ENCODE measurements at regions not wholly inside any gene's neighbourhood (a gene's known extent, or its start where the extent isn't known, plus 50 kb on each side); places are given as distances from the start of the nearest gene placed in this dataset.
"Not testable (repeated sequence)": the region's sequence is repeated elsewhere in the genome, so short reads cannot be mapped to it uniquely, and the experiment has no call there.

GRCh38 chr2:15810477-15811150 lies 129.7 kb upstream of the MYCN start:
- DNase-seq, result no peak

DNA sequence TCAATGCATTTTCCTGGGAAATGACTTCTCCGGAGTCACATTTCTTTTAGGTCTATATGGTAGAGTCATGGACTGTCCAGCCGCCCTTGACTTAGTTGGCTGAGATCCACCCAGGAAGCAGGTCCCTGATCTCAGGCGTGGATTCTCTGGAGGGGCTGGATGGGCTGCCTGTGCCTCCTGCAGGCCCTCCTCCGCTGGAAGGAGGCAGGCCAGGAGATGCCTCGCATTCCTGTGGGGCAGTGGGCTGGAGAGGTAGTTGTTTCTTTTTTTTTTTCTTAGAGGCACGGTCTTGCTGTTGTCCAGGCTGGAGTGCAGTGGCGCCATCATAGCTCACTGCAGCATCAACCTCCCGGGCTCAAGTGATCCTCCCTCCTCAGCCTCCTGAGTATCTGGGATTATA lies 129.0 kb upstream of the MYCN start:
- no peak for DNase-seq

DNA sequence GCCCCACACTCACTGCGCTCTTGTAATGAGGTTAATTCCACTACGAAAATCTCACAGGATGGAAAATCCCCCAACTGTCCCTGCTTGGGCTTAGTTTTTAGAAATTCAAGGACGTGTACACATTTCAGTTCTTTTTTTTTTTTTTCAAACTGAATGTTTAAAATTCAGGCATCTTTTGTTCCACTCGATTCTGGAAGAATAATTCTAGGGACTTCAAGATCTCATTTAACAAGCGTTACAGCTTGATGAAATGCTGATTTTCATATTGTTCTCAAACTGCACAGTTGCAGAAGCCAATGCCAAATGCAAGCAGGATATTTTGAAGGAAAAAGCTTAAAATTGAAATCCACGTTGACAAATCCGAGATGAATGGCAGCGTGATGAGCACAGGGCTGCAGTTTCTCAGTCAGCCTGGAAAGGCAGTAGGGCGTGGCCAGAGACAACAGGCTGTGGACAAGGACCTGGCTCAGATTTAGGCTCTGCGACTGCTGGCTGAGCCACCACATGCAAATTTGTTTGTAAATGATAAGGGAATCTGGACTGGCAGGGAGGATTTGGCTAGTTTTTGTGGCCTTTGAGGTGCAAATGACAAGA lies 128.1 kb upstream of the MYCN start:
- DNase-seq, result no peak

DNA sequence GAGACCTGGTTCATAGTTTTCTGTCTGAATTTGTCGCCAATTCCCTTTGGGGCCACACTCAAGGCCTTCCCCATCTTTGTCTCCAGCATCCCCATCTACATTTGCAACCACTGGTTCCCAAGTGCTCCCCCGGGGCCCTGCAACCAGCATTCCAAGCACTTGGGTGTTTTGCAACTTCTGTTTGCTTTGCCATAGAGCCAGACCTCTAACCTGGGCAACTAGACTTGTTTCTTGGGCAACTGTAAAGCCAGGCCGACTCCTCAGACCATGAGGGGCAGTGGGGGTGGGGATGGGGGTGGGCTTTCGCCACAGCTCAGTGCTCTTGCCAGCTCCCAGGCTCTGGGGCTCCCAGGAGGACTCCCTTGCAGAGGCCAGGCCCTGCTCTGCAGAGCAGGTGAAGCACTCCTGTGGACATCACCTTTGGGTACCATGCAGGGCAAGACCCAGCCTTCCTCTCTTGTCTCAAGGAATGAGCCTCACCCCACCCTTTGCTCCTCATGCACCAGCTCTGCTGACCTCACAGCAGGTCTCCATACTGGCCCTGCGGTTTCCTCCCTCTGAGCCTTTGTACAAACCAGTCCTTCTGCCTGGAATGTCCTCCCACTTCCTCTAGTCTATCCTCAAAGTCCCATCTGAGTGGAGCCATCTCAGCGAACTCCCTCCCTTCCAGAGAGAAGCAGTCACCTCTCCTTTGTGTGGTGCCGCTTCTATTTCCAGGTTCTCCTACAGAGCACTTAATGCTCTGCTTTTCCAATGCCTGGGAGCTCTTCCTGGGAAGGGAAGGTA lies 126.7 kb upstream of the MYCN start:
- no peak for DNase-seq

DNA sequence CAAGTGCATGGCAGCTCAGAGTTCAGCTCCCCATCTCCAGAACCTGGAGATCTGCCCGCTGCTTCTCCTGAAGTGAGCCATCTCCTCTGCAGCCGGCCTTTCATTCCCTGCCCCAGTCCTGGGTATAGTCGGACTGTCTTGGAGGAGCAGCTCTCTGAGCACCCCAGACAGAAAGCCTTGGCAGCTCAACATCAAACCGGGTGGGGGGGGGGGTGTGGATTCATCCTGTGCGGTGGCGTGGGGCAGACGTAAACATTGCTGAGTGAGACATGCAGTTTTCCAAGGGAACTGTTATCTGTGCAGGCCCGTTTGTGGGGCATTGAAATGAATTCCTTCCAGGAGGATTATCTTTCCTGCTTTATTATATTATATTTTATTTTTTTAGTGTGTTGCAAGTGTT lies 125.9 kb upstream of the MYCN start:
- DNase-seq, result no peak

- DNase-seq, result no peak
Observed at GRCh38 chr2:15814946-15815345, 125.4 kb upstream of the MYCN start.

- no peak for DNase-seq
Observed at GRCh38 chr2:15816226-15816625, 124.1 kb upstream of the MYCN start.

- no peak for DNase-seq
Observed at GRCh38 chr2:15816674-15817406, 123.5 kb upstream of the MYCN start.

- no peak for DNase-seq
Observed at GRCh38 chr2:15817748-15818147, 122.6 kb upstream of the MYCN start.

DNA sequence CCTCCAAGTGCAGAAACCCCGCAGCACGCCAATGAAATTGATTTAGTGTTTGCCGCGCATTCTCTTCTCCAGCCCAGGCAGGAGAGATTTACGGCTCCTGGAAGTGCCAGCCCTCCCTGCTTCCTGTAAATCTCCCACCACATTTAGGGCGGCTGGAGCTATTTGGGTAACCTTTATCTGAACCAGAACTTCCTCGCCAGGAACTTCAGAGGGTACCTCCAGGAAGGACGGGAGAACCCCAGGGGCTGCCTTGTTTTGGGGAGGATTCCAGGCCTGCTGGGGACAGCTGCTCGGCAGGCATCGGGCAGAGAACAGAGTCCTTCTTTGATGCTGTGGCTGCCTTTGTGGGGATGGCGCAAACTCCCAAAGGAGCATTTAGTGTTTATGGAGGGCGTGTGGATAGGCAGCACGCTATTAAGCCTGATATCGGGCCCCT lies 122.0 kb upstream of the MYCN start:
- DNase-seq, result no peak

- no peak for DNase-seq
Observed at GRCh38 chr2:15818881-15819280, 121.5 kb upstream of the MYCN start.

- DNase-seq, result no peak
Observed at GRCh38 chr2:15819562-15820256, 120.6 kb upstream of the MYCN start.

- DNase-seq, result no peak
Observed at GRCh38 chr2:15820257-15820566, 120.1 kb upstream of the MYCN start.

- no peak for DNase-seq
Observed at GRCh38 chr2:15820927-15821326, 119.4 kb upstream of the MYCN start.

DNA sequence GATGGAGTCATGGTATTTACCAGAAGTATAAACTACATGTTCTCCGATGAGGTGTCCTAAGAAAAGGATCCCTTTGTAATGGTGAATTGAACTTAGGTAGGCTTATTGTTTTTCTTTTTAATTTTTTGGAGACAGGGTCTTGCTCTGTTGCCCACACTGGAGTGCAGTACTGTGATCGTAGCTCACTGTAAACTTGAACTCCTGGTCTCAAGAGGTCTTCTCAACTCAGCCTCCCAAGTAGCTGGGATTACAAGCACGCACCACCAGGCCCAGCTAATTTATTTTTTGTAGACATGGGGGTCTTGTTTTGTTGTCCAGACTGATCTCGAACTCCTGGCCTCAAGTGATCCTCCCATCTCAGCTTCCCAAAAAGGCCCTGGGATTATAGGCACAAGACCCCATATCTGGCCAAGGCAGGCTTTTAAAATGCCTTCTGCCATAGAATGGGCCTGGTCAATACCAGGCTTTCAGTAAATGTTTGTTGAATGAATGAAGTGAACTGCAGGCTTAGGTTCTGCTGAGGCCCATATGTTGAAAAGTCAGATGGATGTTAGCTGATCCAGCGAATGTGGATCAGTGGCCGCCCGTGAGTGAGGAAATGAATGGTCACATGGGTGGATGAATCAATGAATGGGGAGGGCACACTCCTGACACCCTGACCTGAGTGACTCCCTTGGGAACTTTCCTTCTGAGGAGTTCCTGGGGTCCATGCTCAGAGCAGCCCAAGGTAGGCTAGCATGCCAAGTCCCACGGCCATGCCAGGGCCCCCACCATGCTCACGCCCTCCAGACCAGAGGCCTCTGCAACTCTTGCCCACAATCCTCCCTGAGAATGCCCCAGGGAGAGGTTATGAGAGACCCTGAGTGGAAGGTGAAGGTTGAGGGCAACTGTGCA lies 118.0 kb upstream of the MYCN start:
- DNase-seq, result no peak

- DNase-seq, result no peak
Observed at GRCh38 chr2:15823459-15824396, 116.6 kb upstream of the MYCN start.

DNA sequence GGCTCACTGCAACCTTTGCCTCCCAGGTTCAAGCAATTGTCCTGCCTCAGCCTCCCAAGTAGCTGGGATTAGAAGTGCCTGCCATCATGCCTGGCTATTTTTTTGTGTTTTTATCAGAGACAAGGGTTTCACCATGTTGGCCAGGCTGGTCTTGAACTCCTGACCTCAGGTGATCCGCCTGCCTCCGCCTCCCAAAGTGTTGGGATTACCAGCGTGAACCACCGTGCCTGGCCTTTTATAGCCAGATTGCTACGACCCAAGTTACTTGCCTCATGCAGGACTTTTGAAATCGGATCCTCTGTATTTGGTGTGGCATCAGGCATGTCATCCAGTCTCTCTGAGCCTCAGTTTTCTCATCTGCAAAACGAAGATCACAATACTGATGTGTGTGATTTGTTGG lies 115.9 kb upstream of the MYCN start:
- not testable (repeated sequence) for DNase-seq

- DNase-seq, result no peak
Observed at GRCh38 chr2:15825276-15825980, 114.9 kb upstream of the MYCN start.

DNA sequence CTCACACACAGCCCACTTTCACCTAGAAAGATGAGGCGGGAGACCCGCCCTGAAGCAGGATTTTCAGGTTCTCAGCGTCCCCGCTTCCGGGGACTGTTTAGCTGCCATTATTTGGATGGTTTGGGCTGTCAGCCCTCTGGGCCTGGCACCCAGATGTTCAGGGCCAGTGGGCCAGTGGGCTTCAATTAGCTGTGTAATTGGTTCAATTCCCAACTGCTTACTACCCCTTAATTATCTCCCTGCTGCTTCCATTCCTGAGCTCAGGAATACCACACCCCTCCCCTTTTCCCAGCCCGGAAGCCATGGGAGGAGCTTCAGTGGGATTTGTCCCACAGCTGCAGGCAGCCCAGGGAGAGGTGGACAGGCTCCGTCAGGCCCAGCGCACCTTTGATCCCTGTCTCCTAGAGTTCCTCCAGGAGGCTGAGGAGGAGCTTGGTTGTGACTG lies 114.1 kb upstream of the MYCN start:
- DNase-seq, result no peak

- DNase-seq, result no peak
Observed at GRCh38 chr2:15827001-15827400, 113.3 kb upstream of the MYCN start.
